ENCODE measurements at regions not wholly inside any gene's neighbourhood (a gene's known extent, or its start where the extent isn't known, plus 50 kb on each side); places are given as distances from the start of the nearest gene placed in this dataset.

GRCh38 chr16:11492808-11493530, 93.8 kb downstream of the LITAF start:
- TF ChIP-seq, protein P1, sequence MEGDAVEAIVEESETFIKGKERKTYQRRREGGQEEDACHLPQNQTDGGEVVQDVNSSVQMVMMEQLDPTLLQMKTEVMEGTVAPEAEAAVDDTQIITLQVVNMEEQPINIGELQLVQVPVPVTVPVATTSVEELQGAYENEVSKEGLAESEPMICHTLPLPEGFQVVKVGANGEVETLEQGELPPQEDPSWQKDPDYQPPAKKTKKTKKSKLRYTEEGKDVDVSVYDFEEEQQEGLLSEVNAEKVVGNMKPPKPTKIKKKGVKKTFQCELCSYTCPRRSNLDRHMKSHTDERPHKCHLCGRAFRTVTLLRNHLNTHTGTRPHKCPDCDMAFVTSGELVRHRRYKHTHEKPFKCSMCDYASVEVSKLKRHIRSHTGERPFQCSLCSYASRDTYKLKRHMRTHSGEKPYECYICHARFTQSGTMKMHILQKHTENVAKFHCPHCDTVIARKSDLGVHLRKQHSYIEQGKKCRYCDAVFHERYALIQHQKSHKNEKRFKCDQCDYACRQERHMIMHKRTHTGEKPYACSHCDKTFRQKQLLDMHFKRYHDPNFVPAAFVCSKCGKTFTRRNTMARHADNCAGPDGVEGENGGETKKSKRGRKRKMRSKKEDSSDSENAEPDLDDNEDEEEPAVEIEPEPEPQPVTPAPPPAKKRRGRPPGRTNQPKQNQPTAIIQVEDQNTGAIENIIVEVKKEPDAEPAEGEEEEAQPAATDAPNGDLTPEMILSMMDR (IDR thresholded peaks at IDR 0.05; ENCODE audit: borderline replicate concordance, insufficient read depth, low read depth, low read length) = no peak
- H3K4me3 ChIP-seq (ENCODE audit: low read depth, low read length) = no peak overlapping the region

GRCh38 chr16:11493531-11493929, 93.2 kb downstream of the LITAF start:
- H3K4me3 ChIP-seq (ENCODE audit: low read depth, low read length) = no peak overlapping the region
- TF ChIP-seq, protein P1 (IDR thresholded peaks at IDR 0.05; ENCODE audit: borderline replicate concordance, insufficient read depth, low read depth, low read length) = no peak

- no peak overlapping the region for H3K4me3 ChIP-seq (ENCODE audit: low read depth, low read length)
- TF ChIP-seq, protein P1 (IDR thresholded peaks at IDR 0.05; ENCODE audit: borderline replicate concordance, insufficient read depth, low read depth, low read length) = no peak
Measured at GRCh38 chr16:11494029-11494428, 92.7 kb downstream of the LITAF start.

DNA sequence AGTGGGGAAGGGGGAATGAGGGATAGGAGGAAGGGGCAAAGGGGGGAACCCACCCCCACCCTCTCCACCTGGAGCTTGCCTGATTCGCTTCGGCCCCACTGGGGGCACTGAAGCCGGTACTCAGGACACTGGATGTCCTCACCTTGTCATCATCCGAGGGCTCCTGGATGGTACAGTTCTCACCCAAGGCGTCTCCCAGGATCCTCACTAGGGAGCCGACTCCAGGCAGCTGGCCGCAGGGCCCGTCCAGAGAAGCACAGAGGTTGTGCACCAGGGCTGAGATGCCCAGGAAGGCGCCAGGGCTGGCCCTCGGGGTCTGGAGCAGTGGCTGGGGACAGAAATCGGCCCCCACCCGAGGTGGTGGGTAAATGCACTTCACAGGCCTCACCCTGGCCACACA, 92.3 kb downstream of the LITAF start:
- TF ChIP-seq, protein P1 (IDR thresholded peaks at IDR 0.05; ENCODE audit: borderline replicate concordance, insufficient read depth, low read depth, low read length) = no peak
- no peak overlapping the region for H3K4me3 ChIP-seq (ENCODE audit: low read depth, low read length)

DNA sequence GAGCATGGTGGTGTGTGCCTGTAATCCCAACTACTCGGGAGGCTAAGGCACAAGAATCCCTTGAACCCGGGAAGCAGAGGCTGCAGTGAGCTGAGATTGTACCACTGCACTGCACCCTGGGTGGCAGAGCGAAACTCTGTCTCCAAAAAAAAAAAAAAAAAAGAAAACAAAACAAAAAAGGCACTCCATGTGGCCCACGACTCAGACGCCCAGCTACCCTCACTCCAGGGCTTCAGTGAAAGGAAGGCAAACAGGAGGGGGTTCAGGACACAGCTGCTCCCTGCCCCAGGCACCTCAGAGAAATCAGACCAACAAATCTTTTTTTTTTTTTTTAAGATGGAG, 91.7 kb downstream of the LITAF start:
- TF ChIP-seq, protein P1 (IDR thresholded peaks at IDR 0.05; ENCODE audit: borderline replicate concordance, insufficient read depth, low read depth, low read length) = no peak
- no peak overlapping the region for H3K4me3 ChIP-seq (ENCODE audit: low read depth, low read length)

All from GM12875 (cell line).